NCI-H748 treated with DMSO at 0.1 percent for 48 hours (cell line): ENCODE measurements at regions not wholly inside any gene's neighbourhood (a gene's known extent, or its start where the extent isn't known, plus 50 kb on each side); places are given as distances from the start of the nearest gene placed in this dataset.
"Not testable (repeated sequence)": the region's sequence is repeated elsewhere in the genome, so short reads cannot be mapped to it uniquely, and the experiment has no call there.

Source experiments
- DNase-seq: peaks from one replicate; lab custom pipeline; 2025; lab: John Stamatoyannopoulos, UW

DNA sequence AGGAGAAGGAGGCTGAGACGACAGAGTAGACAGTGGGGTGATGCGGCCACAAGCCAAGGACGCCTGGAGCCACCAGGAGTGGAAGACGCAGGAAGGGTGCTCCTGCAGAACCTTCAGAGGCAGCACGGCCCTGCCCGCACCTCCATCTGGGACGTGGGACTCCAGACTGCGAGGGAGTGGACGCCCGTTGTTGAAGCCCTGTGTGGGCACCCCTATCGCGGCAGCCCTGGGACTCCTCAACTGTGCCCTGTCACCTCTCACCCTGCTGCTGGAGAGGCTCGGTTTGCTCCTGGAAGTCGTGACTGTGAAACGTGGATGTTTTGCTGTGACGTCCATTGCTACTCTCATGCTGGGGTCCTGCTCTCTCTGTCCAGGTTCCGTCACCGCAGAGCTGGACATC, 100.6 kb upstream of the LRPAP1 start:
- not testable (repeated sequence) for DNase-seq

DNA sequence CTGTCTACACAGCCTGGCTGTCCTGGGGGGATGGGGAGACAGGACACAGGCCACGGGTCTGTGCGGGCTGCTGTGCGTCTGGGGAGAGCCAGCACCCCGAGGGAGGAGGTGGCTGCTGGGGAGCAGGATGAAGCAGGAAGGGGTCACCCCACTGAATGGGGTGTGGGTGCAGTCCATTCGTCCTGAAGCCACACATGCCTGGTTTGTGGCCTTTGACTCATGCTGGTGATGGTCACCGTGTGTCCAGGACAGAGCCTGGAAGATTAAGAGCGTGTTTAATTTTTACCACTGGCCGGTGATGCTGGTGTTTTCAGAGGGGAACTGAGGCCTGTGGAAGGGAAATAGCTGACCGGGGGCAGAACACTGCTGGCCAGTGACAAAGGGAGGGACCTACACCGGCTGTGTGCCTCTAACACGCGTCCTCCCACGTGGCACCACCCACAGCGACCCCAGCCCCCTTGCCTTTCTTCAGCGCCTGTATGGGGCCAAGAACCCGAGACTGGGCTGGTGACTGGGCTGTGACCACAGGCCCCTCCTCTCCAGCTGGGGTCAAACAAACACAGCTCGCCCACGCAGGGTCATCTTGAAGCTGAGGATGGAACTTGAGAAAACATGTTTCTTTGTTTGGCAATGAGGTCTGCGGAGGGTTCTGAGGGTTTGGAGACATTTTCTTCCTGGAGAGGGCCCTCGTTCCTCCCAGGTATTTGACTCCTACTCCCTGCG, 99.5 kb upstream of the LRPAP1 start:
- DNase-seq: not testable (repeated sequence)

DNA sequence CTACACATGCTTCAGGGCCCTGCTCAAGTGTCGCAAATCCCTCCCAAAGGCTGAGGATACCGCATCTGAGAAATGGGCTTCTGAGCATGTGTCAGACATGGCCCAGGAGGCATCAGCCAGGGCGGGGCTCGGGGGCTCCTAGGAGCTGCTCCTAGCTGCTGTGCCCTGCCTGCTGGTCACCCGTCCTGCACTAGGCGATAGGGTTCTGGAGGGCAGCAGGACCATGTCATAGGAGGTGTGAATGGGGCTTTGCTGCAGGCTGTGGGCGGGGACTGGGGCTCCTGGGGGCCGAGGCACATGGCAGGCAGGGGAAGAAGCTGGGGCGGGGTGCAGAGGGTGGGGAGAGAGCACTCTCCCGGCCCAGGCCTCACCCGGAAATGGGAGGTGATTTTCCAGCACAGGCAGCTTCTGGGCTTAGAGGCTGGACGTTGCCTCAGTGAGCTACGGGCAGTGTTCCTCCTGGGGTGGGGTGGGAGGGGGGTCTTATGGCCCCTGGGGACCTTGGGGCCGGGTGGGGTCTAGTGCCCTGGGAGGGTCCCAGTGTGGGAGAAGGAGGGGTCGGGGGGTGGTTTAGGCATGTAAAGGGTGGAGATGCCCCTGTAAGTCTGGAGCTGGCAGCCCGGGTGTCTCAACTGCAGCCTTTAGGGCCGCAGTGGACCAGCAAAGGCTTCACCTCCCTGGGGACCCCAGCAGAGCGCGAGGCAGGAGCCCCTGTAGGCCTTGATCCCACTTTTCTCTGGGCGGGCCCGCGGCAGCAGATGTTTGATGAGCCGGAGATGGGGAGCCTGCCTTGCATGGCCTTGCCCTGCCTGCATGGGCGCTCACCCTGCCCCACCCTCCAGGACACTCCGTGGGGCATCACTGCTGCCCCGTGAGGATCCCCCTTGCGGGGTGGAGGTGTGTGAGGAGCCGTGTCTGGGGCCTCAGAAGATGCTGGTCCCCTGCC, 98.6 kb upstream of the LRPAP1 start:
- DNase-seq: no peak

DNA sequence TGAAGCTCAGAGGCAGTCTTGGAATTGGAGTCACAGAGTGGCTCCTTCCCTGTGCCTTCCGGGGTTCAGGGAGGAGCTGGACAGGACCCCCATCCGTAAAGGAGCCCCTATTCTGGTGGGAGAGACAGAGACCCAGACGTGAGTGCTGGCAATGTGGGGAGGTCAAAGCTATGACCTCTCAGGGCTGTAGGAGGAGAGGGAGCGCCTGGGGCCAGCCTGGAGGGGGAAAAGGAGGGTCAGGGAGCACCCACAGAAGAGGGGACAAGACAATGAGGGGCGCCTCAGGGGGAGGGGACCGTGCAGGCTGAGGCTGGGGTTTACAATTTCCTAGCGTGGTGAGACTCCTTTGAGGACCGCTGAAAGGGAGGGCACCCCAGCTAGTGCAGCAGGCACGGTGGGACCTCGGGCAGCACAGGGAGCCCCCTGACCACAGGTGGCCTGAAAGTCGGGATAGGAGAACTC, 97.9 kb upstream of the LRPAP1 start:
- DNase-seq: no peak

DNA sequence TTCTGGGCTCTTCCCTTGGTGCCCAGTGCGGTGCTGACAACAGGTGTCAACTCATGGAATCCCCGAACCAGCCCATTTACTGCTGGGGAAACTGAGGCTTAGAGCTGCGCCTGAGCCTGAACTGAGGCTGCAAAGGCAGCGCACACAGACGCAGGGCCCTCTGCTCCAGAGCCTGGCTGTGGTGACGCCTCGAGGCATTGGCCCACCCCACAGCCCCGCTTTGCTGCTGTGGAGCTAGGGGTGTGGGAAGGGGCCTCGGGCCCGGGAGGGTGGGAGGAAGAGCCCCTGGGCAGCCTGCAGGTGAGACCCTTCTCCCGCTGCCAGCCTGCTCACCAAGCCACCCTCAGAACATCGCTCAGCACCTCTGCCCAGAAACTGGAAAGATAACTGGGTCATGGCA, 97.4 kb upstream of the LRPAP1 start:
- DNase-seq: no peak

DNA sequence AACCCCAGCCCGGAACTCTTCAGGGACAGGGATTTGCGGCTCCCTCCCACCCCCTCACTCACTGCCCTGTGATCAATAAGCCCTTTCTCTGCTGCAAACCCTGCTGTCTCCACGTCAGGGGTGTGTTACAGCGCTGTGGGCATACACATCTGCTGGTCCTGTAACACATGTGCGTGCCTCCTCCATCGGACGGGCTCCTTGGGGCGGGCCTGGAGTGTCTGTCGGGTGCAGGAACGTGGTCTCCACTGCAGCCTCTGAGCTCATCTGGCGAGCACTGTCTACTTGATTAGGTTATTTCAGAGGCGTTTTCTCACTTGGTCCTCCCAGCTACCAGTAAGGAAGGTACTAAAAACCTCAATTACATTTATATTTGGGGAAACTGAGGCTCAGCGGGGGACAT, 97.0 kb upstream of the LRPAP1 start:
- DNase-seq: not testable (repeated sequence)

DNA sequence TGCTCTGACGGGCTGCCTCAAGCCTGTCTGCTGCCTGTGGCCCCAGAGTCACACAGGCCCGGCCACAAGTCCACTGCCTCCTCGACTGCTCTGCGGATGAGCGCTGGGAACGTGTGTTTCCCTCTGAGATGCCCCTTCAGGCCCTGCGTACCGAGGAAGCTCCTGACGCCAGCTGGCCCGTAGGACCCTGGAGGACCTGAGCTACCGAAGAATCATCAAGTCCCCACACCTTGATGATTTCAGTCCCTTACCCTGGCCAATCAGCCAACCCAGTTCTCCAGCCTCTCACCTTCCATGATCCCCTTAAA, 96.6 kb upstream of the LRPAP1 start:
- no peak for DNase-seq

DNA sequence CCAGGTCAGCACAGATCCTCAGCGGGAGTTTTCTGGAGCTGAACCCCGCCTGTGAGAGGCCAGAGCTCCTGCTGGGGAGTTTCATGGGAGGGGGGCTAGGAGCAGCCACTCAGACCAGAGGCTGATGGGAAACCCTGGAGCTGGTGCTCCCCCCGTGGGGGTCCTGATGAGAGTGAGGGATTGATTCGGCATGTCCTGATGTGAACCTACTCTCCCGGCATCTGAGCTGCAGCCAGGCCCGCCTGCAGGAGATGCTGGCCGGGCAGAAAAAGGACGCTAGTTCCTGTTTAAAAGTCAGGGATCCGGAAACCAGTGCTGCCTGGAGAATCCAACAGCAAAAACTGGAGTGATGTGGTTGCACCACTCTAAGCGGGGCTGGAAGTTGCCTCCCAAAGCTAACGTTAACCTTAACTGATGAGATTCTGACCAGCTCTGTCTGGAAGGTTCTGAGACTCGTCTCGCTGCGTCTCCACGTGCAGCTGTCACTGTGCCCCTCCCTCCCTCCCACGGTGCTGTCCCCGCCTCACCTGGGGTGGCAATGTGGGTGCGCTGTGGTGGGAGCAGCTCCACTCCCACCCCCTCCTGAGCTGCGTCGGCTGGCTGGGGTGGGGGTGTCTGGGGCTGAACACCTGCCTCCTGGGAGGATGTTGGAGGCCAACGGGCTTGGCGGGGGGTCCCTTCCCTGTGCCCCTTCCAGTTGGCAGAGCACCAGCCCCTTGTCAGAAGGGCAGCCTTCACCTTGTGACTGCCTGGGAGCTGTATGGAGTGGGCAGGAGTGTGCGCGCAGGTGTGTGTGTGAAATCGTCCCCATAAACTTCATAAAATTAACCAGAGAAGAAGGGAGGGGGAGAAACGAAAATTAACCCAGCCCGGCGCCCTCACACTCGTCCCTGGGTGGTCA, 96.0 kb upstream of the LRPAP1 start:
- DNase-seq: not testable (repeated sequence)

DNA sequence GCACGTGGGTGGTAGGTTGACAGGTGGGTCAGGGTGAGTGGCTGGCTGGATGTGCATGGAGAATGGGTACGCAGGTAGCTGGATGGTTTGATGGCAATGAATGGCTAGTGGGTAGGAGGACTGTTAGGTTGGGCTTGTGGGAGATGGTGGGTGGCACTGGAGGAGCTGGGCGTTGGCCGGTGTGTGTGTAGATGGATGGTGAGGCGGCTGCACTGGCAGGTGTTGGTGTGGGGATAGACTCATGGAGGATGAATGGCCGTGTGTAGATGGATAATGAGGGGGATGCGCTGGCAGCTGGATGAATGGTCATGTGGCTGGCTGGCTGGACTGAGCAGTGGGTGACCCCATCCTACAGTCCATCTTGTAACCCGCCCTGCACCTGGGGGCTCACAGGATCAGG, 95.2 kb upstream of the LRPAP1 start:
- DNase-seq: not testable (repeated sequence)

DNA sequence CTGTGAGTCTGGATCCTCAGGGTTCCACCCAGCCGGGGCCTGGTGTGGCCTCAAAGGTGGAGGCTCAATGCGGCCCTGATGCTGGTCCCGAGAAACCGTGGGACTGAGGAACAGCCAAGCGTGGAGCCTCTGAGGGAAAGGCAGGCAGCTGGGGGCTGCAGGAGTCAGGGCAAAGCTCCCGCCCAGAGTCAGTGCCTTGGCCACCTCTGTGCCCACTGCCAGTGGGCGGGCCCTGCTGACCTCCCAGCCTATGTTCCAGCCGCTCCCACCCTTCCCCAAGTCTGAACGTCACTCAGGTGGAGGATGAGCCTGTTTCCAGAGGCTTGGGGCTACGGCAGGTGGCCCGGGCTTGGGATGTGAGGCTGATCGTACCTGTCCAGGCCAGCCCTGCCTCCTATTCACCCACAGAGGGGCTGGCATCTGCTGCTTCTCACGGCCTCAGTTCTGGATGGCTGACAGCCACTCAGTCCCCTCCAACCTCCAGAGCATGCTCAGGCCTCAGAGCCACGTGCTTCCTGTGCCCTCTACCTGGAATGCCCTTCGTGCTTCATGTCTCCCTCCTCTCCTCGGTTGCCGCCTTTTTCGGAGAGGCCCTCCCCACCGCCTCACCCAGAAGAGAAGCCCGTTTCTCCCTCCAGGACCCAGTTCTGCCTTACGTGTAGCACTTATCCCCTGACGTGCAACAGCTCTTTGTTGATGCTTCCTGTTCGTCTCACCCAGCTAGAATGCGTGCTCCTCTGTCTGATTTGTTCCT, 94.1 kb upstream of the LRPAP1 start:
- not testable (repeated sequence) for DNase-seq

DNA sequence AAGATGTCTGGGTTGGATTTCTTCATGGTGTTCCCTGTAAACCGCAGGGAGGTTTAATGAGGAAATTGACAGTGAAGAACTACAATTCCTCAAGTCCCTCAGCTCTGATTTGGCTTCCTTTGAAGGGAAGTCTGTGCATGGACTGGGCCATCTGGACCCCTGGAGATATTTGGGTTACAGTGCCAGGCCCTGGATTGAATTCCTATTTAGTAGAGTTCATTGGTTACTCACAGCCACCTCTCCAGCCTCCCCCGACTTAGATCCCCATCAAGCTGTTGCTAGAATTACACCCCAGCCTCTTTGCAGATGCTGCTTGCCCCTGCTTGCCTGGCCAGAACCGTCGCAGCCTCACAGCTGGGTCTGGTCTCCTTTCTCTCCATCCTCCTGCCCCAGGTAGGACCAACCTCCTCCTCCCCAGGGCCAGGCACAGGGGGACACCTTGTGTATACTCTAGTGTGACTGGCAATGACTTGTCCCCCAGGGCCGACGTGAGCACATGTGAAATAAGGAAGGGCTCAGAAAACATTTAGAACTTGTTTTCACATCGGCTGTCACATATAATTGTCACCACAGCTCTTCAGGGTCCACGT, 93.2 kb upstream of the LRPAP1 start:
- not testable (repeated sequence) for DNase-seq

DNA sequence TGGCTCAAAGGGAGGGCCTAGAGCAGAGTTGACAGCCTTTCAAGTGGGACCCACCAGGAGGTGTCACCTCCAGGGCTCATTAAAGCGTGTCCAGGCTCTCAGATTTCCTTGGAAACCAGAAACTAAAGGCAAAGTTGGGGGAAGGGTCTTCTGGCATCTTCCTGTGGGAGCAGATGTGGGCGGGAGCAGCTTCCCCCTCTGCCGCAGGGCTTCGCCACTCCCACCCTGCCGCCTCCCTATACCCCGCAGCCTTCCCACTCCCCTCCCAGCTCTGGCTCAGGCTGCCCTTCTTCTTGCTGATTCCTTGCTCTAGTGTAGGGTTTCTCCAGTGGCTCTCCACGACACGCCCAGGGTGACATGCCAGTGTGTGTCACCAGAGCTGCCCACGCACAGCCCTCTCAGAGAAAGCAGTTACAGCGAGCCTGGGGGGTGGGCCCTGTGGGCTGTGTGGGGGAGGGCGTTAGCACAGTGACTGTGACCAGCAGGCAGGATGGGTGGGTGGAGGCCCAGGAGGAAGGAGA, 91.6 kb upstream of the LRPAP1 start:
- DNase-seq: not testable (repeated sequence)

DNA sequence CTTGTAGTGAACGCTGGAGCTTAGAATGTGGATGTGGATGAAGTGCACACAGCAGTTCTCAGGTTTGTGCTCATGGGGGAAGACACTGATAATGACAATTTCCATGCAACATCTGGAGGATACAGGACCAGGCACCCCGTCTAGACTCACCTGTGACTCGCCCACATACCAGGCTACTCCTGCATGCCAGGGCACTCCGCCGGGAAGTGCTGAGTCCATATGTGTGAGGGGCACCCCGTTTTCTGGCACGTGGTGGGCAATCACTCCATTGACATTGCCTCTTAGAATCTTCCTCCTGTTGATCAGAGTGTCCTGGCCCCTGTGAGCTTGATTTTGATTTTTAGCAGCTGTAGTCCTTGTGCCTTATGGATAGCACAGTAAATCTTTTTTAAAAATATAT, 90.9 kb upstream of the LRPAP1 start:
- DNase-seq: no peak

DNA sequence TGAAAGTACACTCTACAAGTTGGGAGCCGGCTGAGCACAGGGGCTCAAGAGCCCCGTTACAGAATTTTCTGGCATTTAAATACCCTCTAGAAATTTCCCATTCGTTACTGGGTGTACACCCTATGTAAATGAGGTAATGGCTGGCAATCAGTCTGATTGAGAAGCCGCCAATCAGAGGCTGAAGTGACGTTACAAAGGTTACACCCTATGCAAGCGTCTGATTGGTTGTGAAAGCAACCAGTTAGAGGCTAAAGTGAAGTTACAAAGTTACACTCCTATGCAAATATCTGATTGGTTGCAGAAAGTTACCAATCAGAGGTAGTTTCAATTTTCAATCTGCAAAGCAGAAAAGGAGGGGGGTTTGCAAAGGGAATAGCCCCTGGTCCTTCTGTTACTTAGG, 88.1 kb upstream of the LRPAP1 start:
- not testable (repeated sequence) for DNase-seq

DNA sequence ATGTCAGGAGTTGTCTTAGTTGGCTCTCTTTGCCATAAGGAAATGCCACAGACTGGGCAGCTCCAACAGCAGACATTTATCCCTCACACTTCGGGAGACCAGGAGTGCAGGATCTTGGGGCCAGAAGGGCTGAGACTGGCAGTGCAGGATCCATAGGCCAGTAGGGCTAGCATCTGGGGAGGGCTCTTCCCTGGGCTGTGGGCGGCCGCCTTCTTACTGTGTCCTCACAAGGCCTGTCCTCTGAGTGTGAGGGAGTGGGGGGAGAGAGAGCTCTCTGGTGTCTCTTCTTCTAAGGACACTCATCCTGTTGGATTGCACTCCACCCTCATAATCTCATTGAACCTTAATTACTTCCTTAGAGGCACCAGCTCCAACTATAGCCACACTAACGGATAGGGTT, 87.5 kb upstream of the LRPAP1 start:
- DNase-seq: not testable (repeated sequence)

DNA sequence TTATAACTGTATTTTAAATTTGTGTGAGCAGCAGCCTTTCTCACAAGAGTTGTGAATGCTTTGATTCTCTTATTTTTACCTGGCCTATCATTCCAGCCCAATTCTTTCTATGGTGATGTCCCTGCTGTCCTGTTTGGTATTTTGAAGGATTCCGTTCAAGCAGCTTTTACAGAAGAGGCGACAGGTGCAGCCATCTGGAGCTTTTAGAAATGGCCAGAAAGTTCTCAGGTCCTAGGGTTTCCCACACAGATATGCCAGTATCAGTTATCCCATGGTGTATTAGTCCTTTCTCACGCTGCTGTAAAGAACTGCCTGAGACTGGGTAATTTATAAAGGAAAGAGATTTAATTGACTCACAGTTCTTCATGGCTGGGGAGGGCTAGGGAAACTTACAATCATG, 86.1 kb upstream of the LRPAP1 start:
- not testable (repeated sequence) for DNase-seq

DNA sequence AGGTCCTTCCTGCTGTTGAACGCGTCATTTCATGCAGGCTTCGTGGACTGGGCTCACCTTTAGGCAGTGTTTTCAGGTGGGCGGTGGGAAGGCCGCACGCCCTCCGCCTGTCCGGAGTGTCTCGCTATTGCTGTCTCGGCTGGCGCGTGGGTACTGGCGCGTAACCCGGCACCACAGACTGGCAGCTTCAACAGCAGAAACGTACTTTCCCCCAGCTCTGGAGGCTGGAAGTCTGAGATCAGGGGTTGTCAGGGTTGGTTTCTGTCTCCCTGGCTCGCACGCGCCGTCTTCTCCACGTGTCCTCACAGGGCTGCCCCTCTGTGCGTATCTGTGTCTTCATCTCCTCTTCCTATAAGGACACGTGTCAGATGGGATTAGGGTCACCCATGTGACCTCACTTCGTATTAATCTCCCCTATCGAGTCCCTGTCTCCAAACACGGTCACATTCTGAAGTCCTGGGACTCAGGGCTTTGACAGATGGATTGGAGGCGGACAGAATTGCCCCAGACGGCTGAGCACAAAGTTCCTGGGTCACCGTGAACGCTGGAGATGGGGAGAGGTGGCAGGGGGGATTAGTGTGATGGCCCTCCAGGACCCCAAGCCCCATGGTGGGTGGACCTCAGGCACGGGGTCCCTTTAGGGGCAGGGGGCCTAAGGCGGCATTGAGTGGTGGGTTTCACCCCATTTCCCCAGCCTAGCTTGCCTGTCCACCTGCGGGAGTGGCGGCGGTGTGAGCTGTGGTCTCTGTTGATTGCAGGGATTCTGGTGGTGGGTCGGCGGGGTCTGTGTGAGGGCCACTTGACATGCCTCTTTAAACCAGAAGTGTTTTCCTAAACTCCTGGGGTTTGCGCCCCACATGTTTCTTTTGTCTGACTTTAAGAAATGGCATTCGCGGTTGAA, 83.4 kb upstream of the LRPAP1 start:
- DNase-seq: no peak

DNA sequence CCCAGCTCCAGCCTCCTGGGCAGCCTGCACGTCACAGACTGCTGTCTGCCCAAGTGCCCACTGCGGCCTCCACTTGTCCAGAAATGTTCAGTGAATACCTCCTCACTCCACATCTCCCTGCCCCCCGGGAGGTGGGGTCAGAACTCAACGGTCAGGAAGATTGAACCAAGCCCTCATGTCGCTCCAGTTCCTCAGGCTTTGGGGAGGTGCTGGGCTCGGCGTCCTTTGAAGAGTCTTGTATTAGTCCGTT, 82.4 kb upstream of the LRPAP1 start:
- DNase-seq: no peak

DNA sequence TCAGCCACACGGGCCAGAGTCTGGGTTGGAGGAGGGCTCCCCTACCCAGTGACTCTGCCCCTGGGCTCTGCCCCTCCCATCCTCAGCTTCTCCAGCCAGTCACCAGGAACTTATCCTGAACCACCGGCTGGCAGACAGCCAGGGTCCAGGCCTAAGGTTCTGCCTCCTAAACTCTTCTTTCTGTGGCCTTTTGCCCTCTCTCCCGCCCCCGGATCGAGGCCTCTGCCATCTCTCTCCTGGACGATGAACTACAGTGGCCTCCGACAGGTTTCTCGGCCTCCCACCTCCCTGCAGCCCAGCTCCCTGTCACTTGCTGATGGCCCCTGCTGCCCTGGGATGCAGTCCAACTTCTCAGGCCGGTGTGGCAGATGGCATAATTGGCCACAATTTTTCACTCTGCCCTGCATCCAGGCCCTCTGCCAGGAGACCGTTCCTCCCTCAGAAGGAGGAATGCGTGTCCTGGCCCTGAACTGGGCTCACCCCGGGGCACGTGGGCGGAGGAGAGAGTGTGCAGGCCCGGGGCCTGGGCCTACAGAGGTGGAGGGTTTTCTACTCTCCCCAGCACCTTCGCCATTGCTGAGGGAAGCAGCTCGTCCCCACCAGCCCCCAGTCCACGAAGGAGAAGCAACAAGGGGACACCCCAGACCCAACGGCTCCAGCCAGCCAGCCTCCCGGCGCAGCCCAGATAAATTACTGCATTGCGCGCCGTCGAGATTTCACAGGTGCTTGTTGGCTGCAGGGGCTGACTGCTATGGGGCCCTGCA, 81.9 kb upstream of the LRPAP1 start:
- DNase-seq: no peak
